Islet of Langerhans (tissue), 1 donor: ENCODE measurements at regions not wholly inside any gene's neighbourhood (a gene's known extent, or its start where the extent isn't known, plus 50 kb on each side); places are given as distances from the start of the nearest gene placed in this dataset.
A peak's percentile ranks its signal among the peaks of the same experiment; 100 is the strongest.
"Not testable (repeated sequence)": the region's sequence is repeated elsewhere in the genome, so short reads cannot be mapped to it uniquely, and the experiment has no call there.

Source experiments
- FAIRE-seq: peaks from one replicate; lab custom pipeline; 2011; peaks lifted over from hg19 to GRCh38; lab: Jason Lieb, UNC

DNA sequence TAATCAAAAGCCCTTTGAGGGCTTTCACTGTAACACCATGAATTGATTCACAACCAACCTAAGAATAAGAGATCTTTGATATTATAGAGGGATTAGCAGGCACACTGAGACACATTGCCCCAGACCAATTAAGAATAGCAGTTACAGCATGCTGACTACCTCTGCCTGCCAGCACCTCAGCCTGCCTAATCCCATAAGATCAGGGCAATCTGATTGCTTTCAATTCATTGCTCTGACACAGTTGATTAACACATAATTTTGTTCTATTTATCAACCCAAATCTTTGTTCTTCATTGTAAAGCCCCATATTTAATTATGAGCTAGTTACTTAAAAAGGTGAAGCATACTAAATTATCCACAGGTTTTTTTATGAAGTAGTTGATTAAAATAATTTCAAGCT lies 548.8 kb upstream of the ZP4 start:
- FAIRE-seq, result no peak

GRCh38 chr1:238438311-238439270 lies 547.9 kb upstream of the ZP4 start:
- FAIRE-seq, result peak; percentile 90

- FAIRE-seq, result not testable (repeated sequence)
Measured at GRCh38 chr1:238429703-238430102, 539.0 kb upstream of the ZP4 start.

GRCh38 chr1:238419209-238419608 lies 528.5 kb upstream of the ZP4 start:
- no peak for FAIRE-seq

DNA sequence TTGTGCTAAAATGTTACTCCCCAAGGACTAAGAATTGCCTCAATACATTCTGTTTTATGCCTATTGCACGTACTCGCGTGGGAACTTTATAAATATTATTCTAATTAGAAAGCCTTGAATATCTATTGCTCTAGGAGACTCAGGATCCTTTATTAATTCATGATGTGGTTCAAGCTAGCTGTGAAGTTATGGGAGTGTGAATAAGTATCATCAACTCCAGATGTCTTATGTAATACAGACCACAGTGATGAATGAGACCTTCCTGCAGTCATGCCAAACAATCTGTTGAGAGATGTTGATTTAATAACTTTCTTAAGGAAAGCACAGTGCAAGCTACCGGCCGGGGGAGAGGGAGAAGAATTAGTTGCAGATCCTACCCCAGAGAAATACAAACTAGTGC lies 519.2 kb upstream of the ZP4 start:
- no peak for FAIRE-seq

- FAIRE-seq, result no peak
Measured at GRCh38 chr1:238409191-238409850, 518.6 kb upstream of the ZP4 start.

- FAIRE-seq, result no peak
Measured at GRCh38 chr1:238408737-238409136, 518.0 kb upstream of the ZP4 start.

DNA sequence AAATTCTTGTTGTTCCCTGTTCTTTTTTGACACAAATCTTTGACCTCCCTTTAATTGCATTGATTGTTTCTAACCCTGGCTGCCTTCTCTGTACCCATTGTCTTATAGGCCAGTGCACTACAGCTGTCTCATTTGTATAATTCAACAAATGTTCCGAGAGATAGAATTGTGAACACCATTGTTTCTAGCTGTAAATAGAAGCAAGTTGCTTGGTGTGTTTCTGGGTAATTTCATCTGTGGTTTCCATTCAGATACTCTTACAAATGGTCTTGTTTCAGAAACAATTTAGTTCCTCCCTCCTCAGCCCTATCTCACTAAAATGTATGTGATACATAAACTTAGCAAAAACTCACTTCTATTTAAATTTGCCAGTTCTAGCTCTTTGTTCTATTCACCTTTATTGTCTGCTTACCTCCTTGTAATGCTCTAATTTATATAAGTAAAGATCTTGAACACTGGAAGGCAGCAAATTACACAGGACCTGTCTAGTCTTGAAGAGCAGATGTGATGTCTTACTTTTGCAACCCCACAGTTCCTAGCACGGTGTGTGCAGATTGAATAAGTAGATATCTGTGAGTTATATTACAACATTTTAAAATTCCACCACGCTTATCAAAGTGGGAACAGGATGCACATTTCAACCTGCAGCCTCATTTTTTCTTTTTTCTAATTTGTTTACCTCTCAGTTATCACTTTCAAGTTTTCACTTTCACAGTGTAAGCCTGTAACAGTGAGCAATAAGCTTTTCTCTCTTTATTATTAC lies 515.6 kb upstream of the ZP4 start:
- FAIRE-seq, result no peak

DNA sequence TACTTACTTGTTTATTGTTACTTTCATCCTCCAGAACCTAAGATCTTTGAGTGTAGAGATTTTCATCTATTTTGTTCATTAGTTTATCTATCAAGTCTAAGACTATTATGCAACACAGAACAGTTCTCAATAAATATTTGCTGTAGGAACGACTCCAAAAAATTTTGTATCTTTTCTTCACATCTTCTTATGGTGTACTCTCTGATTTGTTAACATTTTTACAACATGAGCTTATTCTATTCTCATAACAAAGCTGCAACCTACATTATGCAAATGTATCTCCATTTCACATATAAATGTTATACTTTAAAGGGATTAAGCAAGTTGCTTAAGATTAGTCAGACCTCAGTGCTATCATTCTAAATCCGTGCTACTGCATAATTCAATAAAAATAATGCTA lies 514.2 kb upstream of the ZP4 start:
- FAIRE-seq, result no peak

DNA sequence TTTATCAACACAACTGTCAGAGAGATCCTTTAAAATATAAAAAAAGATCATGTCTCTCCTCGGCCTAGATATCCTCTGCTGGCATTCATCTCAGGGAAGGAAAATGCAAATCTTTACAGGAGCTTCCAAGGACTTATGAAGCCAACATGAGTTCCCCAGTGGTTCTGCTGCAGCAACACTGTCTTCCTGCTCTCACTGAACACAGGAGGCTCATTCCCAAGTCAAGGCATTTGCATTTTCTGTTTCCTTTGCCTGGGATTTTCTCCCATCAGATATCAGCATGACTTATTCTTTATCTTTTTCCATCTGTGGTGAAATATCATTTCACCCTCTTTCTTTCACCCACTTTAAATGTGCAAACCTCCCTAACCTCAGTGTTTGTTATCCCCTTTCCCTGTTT lies 513.8 kb upstream of the ZP4 start:
- no peak for FAIRE-seq

DNA sequence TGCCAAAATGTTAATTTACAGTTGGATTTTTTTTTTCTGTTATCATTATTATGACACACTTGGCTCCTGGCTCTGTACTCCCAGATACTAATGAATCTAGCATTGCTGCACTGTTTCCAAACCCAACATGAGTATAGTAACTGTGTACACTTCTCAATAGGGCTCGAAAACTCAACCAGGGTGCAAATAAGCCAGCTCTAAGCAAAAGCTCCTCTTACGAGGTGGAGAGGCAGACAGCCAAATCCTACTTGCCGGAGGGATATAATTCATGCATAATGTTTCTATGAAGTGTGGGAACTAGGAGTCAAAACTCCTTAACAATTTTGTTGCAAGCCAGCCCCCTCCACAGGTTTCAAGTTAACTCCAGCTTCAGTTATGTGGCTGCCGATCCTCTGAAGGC lies 510.4 kb upstream of the ZP4 start:
- FAIRE-seq, result no peak

GRCh38 chr1:238399558-238399957 lies 508.8 kb upstream of the ZP4 start:
- FAIRE-seq, result no peak

DNA sequence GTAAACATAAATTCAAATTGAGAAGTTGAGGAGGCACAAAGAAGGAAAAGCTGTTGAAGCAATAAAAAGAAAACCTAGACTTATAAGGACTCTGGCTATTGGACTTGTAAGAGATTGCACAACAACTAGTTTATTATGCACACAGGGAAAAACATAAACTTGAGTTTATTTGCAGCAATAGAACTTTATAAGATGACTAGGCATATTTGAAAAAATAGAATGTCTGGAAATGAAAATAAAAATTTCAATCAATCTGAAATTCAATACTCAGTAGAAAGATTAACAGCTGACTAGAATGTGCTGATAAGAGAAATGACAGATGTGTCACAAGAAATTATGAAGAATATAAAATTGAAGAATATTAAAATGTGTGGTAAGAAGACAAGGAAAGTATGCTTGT lies 505.4 kb upstream of the ZP4 start:
- FAIRE-seq, result no peak

GRCh38 chr1:238384381-238384780 lies 493.7 kb upstream of the ZP4 start:
- no peak for FAIRE-seq

DNA sequence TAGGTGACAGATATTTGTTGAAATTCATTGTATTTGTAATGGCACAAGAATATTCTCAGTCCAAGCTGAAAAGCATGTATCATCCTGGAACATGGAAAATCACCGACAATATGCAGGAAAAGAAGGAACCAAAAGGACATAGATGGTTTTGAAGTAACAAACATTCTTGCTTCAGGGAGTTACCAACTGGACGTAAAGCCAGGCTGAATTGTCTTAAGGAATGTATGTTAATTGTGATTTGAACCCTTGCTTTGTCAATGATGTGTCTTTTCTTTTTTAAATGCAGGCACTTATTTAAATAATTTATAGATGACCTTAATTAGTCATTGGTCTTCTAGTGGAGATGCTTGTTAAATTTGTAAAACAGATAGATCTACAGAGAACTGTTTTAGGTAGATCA lies 489.4 kb upstream of the ZP4 start:
- no peak for FAIRE-seq

- not testable (repeated sequence) for FAIRE-seq
Measured at GRCh38 chr1:238379446-238379845, 488.7 kb upstream of the ZP4 start.

GRCh38 chr1:238377280-238377919 lies 486.7 kb upstream of the ZP4 start:
- FAIRE-seq, result no peak

DNA sequence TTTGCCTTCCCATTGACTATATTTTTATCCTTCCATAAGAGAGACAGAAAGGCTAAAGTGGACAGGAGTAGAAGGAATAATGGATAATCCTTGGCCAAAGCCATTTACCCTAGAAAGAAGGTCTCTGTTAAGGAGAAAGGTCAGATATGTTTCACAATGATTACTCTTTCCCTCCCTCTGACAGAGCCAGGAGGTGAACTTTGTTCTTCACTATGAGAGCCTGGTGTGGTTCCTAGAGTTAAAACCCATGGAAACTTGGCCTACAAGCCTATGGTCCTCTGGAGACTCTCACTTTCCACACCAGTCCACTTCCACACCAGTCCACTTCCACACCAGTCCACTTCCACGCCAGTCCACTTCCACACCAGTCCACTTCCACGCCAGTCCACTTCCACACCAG lies 479.9 kb upstream of the ZP4 start:
- no peak for FAIRE-seq

- peak; percentile 68 for FAIRE-seq
Measured at GRCh38 chr1:238364214-238364892, 473.6 kb upstream of the ZP4 start.

- no peak for FAIRE-seq
Measured at GRCh38 chr1:238360474-238360873, 469.8 kb upstream of the ZP4 start.

- no peak for FAIRE-seq
Measured at GRCh38 chr1:238350471-238350870, 459.7 kb upstream of the ZP4 start.

DNA sequence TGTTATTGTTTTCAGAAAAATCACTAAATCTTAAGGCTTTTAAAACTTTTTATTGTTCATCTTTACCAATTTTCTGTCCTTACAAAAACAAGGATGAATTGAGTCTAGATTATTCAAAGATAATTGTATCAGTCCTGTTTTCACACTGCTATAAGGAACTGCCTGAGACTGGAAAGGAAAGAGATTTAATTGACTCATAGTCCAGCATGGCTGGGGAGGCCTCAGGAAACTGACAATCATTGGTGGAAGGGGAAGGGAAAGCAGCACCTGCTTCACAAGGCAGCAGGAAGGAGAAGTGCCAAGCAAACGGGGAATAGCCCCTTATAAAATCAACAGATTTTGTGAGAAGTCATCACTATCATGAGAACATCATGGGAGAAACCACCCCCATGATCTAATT lies 455.6 kb upstream of the ZP4 start:
- FAIRE-seq, result no peak
